ENCODE measurements at regions not wholly inside any gene's neighbourhood (a gene's known extent, or its start where the extent isn't known, plus 50 kb on each side); places are given as distances from the start of the nearest gene placed in this dataset.

- TF ChIP-seq CTCF (IDR thresholded peaks at IDR 0.05) (no peak), EZH2 (IDR thresholded peaks at IDR 0.05; ENCODE audit: borderline replicate concordance, insufficient read depth, low read depth, low read length, poor library complexity, severe bottlenecking) (no peak)
Observed at GRCh38 chr2:204449977-204450376, 95.3 kb upstream of the PARD3B start.
